Thoracic aorta (tissue), 2 donors: ENCODE measurements at regions not wholly inside any gene's neighbourhood (a gene's known extent, or its start where the extent isn't known, plus 50 kb on each side); places are given as distances from the start of the nearest gene placed in this dataset.
A peak's percentile ranks its signal among the peaks of the same experiment; 100 is the strongest.

ENCODE experiments used
- ATAC-seq: fragments of 150-250 bp; one replicate; pipeline ENCODE4 v1.8.0; 2017; ENCODE audit warnings: low read depth; ENCODE audit not compliant: insufficient number of reproducible peaks, low FRiP score
- DNase-seq: peaks from one replicate; pipeline ENCODE4 v3.0.0-alpha.2; 2020; ENCODE audit warnings: low spot score
- H3K27ac ChIP-seq, 2 donors: fragments of 200-600 bp; sonication (generic); 1 replicate in 1 of 2; 2 replicates in 1 of 2; pipeline ENCODE4 v1.5.1; 2016; ENCODE audit warnings: mild to moderate bottlenecking in 2 of 2, moderate library complexity in 2 of 2
- H3K27me3 ChIP-seq: fragments of 200-600 bp; sonication (generic); replicated peaks from 2 replicates; pipeline ENCODE4 v1.6.0; 2016; ENCODE audit warnings: mild to moderate bottlenecking; ENCODE audit not compliant: insufficient read depth
- H3K36me3 ChIP-seq: fragments of 200-600 bp; sonication (generic); one replicate; pipeline ENCODE4 v1.5.1; 2016
- H3K4me1 ChIP-seq, 2 donors: fragments of 200-600 bp; sonication (generic); 1 replicate in 1 of 2; 2 replicates in 1 of 2; pipeline versions ENCODE4 v1.5.1 to v1.6.0; 2016; ENCODE audit warnings: low read depth in 2 of 2, mild to moderate bottlenecking in 1 of 2; ENCODE audit not compliant: control insufficient read depth in 1 of 2
- H3K4me3 ChIP-seq: fragments of 200-600 bp; sonication (generic); 2 replicates; pipeline ENCODE4 v1.5.1; 2016; ENCODE audit warnings: mild to moderate bottlenecking
- H3K9me3 ChIP-seq: fragments of 200-600 bp; sonication (generic); 2 replicates; pipeline ENCODE4 v1.5.1; 2016
- TF ChIP-seq, protein P1 (sequence below): fragments of 200-600 bp; sonication (generic); IDR thresholded peaks from one replicate; pipeline ENCODE4 v1.5.1; 2019; ENCODE audit warnings: antibody characterized with exemption

DNA sequence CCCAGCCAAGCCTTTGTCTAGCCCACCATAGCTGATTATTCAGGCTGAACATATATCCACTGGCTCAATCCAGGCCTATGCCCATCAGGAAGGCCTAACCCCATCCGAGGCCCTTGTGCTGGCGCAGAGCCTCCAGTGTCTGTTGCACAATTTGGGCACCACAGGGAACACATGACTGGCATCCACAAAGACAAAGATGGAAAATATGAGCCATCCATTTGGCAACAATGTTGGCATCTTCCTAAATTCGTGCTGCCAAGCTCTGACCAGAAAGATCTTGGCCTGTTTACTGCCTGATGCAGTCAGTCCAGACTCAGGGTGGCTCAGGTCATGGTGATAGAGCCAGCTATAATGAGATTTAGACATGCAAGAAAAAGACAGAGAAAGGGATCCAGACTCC is 233.8 kb downstream of the PIK3R1 start:
- peak overlapping the region; percentile 45 to 50 for H3K27ac ChIP-seq

DNA sequence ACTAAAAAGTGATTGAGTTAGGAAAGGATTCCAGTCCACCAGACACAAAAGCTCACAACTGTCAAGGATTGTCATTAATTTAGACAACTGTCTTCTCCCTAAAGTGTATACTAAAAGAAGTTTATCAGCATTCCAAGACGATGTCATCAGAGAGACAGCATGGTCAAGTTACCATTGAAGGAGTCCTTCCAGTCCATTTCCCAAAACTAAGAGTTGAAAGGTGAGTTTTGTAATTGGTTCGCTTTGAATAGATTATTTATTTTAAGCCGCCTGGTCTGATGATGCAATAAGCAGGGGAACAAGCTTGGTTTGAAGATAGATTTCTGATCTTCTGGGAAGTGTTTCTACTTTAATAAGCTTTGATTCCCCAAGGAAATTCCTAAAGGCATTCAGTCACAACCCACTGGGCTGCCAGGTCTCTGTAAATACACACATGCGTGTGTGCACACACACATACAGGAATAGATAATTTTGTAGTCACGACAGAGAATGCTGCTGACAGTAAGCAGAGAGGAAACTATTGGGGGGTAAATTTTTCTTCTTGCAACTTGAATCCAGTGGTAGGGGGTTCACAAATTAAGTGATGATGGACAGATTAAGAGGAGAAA is 234.8 kb downstream of the PIK3R1 start:
- Histone ChIP-seq H3K36me3 (no peaks in the 10 kb centered on the region), H3K9me3 (no peaks in the 10 kb centered on the region), H3K27me3 (no peaks in the 10 kb centered on the region), H3K4me3 (no peak overlapping the region), H3K4me1 (peaks cover 0 to 5% of the 10 kb centered on the region in 2 donors), H3K27ac (peak overlapping the region; percentile 9 to 50)
- DNase-seq = no peak
- no peak for ATAC-seq
- TF ChIP-seq, protein P1, sequence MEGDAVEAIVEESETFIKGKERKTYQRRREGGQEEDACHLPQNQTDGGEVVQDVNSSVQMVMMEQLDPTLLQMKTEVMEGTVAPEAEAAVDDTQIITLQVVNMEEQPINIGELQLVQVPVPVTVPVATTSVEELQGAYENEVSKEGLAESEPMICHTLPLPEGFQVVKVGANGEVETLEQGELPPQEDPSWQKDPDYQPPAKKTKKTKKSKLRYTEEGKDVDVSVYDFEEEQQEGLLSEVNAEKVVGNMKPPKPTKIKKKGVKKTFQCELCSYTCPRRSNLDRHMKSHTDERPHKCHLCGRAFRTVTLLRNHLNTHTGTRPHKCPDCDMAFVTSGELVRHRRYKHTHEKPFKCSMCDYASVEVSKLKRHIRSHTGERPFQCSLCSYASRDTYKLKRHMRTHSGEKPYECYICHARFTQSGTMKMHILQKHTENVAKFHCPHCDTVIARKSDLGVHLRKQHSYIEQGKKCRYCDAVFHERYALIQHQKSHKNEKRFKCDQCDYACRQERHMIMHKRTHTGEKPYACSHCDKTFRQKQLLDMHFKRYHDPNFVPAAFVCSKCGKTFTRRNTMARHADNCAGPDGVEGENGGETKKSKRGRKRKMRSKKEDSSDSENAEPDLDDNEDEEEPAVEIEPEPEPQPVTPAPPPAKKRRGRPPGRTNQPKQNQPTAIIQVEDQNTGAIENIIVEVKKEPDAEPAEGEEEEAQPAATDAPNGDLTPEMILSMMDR = no peak

More for the DNA sequence above, 233.8 kb downstream of the PIK3R1 start:
- Histone ChIP-seq H3K4me3 (no peak overlapping the region), H3K27me3 (no peaks in the 10 kb centered on the region), H3K36me3 (no peaks in the 10 kb centered on the region), H3K4me1 (peaks cover 0 to 12% of the 10 kb centered on the region in 2 donors), H3K9me3 (no peaks in the 10 kb centered on the region)
- TF ChIP-seq, protein P1 = no peak
- ATAC-seq = peak; percentile 48
- DNase-seq = peak; percentile 12

DNA sequence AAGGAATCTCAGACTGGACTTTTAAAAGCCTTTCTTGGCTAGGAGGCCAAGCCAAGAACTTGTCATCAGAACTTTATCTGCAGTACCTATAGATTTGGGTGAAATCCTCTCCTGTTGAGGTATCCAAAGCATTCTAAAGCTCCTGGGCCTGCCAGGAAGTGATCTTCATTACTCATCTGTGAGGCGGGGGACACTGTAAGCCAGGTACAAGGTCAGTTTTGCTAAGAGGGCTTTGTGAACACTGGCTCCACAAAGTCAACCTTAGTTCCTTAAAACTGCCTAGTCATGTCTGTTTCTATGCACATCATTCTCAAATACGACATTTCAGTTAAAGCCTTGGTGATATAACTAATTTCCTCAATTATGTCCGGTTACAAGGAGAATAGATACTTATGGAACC is 236.7 kb downstream of the PIK3R1 start:
- Histone ChIP-seq H3K9me3 (no peaks in the 10 kb centered on the region), H3K4me1 (peaks cover 0 to 16% of the 10 kb centered on the region in 2 donors), H3K27ac (no peak overlapping the region), H3K36me3 (no peaks in the 10 kb centered on the region), H3K27me3 (no peaks in the 10 kb centered on the region), H3K4me3 (no peak overlapping the region)
- no peak for DNase-seq
- TF ChIP-seq, protein P1 = no peak
- no peak for ATAC-seq

DNA sequence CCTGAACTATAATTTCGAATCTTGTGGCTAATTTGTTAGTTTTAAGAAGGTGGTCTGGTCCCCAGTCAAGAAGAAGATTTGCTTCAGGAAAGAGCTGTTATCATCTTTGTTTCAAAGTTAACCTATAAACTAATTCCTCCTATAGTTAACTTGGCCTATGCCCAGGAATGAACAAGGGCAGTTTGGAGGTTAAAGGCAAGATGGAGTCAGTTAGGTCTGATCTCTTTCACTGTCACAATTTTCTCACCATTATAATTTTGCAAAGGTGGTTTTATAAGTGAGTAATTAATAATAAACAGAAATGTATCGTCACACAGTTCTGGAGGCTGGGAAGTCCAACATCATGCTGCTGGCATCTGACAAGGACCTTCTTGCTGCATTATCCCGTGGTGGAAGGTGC is 238.6 kb downstream of the PIK3R1 start:
- Histone ChIP-seq H3K4me3 (no peak overlapping the region), H3K4me1 (peaks cover 0 to 24% of the 10 kb centered on the region in 2 donors), H3K27ac (no peak overlapping the region), H3K27me3 (no peaks in the 10 kb centered on the region), H3K36me3 (no peaks in the 10 kb centered on the region), H3K9me3 (no peaks in the 10 kb centered on the region)
- DNase-seq = no peak
- ATAC-seq = no peak
- TF ChIP-seq, protein P1 = no peak

DNA sequence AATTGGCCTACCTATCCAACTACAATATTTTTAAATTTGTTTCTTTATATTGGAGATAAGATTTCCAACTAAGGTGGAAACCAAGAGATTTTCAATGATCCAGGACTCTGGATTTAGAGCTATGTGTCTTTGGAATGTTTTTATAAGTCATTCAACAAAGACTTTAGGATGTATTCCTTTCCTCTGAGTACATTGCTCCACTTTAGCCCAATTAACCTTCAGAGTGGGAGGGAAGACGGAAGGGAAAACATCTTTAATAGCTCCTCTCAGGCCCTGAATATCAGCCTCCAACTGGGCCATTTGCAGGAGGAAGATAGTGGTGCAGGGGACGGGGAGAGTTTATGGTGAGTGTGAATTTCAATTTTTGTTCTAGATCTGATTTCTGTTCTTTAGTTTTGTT is 239.2 kb downstream of the PIK3R1 start:
- Histone ChIP-seq H3K36me3 (no peaks in the 10 kb centered on the region), H3K4me1 (peaks cover 0 to 28% of the 10 kb centered on the region in 2 donors), H3K27ac (no peak overlapping the region), H3K27me3 (no peaks in the 10 kb centered on the region), H3K9me3 (no peaks in the 10 kb centered on the region), H3K4me3 (no peak overlapping the region)
- TF ChIP-seq, protein P1 = no peak
- DNase-seq = no peak
- ATAC-seq = no peak
